Stimulated activated CD4-positive, alpha-beta T cell treated with anti-CD3 and anti-CD28 coated beads, TNF-alpha, amount 100 ng/mL, for 24 hours (primary cell): ENCODE measurements at regions not wholly inside any gene's neighbourhood (a gene's known extent, or its start where the extent isn't known, plus 50 kb on each side); places are given as distances from the start of the nearest gene placed in this dataset.
"Not testable (repeated sequence)": the region's sequence is repeated elsewhere in the genome, so short reads cannot be mapped to it uniquely, and the experiment has no call there.

Experiments used
- DNase-seq, 3 experiments: peaks; one replicate each; pipeline ENCODE4 v3.0.0-alpha.2; 2020; ENCODE audit warnings: low read depth in 3 of 3

DNA sequence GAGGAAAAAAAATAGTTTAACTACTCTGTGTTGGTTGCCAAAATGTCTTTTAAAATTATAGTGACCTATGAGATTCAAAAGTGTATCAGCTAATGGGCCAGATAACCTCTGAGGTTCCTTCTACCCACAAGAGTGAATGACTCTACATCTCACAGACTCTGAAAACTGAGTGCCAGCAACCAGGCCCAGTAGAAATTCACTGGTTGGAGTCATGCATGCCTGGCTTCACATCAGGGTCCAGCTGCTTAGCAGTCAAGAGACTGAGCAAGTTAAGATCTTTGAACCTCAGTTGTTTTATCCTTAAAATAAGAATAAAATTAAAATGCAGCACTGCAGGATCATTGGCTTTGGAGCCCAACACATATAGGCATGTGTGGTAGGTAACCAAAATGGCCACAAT is 342.6 kb upstream of the NFIA start:
- no peak for DNase-seq

DNA sequence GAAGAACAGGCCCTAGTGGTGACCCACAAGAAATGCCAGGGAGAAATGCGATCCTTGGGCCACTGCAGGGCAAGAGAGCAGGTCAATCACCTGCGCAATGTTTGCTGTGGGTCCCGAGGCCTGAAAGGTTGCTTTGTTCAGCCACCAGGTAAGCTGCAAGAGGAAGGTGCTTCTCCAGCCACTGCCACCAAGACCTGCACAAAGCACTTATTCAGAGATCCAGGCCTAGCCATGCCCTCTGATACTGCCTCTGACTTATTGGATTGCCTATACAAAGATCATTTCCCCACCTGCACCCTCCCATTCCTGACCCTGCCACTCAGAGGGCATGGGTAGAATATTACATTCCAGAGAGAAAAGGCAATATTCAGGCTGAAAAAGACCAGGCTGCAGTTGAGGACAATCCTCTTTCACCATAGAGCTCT is 349.4 kb upstream of the NFIA start:
- no peak for DNase-seq

DNA sequence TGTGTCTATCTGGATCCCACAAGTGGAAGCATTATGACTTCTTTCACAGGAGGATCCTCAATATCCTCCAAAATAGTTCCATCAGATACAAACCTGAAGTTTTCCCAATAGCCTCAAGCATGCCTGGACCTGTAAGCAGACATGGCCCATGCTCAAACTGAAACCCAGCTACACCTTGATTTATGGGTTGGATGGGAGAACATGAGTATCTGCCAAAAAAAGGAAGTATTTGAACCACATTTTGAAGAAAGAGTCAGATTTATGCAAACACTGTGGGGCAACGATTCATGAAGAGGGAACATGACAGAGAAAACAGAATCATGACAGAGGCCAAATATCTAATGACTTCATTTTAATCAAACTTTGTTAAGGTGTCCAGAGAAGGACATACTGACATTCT is 351.0 kb upstream of the NFIA start:
- no peak for DNase-seq

- no peak for DNase-seq
Measured at GRCh38 chr1:60727552-60727951, 354.8 kb upstream of the NFIA start.

DNA sequence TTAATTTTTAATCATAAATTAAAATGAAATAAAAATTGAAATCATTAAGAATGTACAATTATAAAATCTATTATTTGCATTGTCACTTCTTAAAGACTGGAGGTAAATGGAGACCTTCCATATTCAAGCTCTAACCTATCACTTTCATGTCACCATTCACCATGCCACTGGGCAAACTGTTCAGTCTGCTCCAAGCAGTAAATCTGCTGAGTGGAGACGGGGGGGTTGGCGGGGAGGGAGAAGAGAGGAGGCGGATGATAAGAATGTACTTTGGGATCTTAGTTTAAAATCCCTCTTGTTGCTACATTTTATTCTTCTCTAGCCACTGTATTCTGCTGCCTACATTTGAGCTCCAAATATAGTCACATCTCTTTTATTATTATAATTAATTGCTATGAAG is 365.9 kb upstream of the NFIA start:
- DNase-seq, result no peak

DNA sequence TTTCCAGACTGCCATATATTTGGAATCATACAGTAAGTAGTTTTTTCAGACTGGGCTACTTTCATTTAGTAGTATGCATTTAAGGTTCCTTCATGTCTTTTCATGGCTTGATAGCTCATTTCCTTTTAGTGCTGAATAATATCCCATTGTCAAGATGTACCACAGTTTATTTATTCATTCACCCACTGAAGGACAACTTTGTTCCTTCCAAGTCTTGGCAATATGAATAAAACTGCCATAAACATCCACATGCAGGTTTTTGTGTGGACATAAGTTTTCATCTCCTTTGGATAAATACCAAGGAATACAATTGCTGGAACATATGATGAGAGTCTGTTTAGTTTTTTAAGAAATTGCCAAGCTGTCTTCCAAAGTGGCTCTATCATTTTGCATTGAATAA is 366.4 kb upstream of the NFIA start:
- no peak for DNase-seq

DNA sequence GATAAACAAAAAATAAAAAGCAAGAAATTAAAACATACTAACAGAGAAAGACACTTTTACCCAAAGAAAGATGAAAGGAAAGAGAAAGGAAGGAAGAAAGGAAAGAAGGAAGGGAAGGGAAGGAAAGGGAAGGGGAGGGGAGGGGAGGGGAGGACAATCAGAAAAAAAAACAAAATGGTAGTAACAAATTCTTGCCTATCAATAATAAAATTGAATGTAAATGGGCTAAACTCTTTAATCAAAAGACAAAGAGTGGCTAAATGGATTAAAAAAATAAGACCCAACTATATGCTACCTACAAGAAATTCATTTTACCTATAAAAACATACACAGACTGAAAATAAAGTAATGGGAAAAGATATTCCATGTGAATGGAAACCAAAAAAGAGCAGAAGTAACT is 372.9 kb upstream of the NFIA start:
- no peak for DNase-seq

DNA sequence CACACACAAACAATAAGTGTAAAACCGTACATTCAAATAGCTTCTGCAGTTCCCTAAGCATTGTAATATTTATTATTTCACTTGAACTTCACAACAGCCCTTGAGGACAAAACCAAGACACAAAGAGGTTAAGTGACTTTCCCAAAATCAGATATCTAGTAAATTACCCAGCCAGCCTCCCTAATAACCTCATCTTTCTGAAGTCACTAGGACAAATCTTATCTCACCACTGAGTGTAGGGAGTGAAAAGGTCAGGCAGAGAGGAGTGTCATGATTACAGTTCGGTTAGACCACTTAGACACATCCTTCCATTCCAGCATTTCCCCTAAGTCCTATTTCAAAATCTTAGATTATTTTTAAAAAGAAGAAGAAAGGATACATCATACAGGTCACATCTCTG is 377.3 kb upstream of the NFIA start:
- no peak for DNase-seq

DNA sequence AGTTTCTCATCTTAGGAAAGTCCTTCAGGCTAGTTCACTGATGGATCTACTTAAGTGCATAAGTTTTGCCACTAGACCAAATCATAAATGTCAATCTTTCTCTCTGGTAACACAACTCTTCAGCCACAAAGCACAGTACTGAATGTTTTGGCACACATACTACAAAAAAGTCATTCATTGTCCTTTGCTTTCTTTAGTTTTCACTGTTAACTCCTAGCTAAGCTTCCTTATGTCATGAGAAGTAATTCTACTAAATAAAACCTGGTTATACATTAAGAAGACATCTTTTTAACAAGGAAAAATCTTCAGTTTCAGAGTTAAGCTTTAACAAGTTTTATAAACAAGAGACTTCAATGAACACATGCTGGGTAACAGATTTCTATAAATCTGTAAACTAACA is 379.2 kb upstream of the NFIA start:
- no peak for DNase-seq

GRCh38 chr1:60699325-60699724 is 383.0 kb upstream of the NFIA start:
- no peak for DNase-seq

DNA sequence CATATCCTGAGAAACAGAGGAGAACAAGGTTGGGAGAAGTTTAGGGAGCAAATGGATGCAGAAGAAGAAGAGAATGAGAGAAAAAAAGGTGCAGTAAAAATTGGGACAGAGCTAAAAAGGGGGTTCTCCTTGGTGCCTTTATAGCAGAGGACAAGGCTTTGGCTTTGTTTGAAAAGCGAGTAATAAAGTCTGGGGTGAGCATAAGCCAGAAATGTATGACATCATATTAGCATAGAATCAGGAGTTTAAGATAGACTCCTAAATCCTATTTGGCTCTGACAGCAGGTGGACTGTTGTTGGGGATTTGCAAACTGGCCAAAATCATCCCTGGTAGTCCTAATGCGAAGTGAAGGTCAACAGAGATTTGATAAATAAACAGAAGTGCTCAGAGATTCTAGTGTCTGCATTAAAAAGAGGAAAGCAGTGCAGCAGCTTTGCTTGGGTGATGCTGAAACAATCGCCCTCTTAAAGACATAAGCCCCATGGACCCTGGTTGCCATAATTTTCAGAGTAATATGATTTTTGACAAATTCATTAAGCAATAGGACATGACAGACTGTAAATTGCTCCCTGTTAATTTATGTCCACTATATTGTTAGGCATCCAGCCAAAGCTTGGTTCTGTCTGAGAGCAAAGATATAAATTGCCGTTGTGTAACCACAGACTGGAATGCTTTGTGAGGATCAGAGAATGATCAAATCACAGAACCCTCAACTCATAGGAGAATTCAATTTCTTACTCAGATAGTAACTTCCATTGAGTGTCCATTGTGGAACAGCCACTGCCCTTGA is 385.0 kb upstream of the NFIA start:
- no peak for DNase-seq

GRCh38 chr1:60696512-60696911 is 385.8 kb upstream of the NFIA start:
- no peak for DNase-seq

GRCh38 chr1:60695716-60696171 is 386.6 kb upstream of the NFIA start:
- DNase-seq, result no peak

- DNase-seq, result no peak
Measured at GRCh38 chr1:60694980-60695379, 387.4 kb upstream of the NFIA start.

DNA sequence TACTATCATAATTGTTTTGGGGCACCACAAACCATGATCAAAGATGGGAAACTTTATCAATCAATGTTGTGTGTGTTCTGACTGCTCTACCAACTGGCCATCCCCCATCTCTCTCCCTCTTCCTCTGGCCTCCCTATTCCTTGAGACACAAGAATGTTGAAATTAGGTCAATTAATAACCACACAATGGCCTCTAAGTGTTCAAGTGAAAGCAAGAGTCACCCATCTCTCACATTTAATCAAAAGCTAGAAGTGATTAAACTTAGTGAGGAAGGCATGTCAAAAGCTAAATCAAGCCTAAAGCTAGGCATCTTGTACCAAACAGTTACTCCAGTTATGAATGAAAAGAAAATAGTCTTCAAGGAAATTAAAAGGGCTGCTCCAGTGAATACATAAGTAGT is 390.3 kb upstream of the NFIA start:
- DNase-seq, result no peak

DNA sequence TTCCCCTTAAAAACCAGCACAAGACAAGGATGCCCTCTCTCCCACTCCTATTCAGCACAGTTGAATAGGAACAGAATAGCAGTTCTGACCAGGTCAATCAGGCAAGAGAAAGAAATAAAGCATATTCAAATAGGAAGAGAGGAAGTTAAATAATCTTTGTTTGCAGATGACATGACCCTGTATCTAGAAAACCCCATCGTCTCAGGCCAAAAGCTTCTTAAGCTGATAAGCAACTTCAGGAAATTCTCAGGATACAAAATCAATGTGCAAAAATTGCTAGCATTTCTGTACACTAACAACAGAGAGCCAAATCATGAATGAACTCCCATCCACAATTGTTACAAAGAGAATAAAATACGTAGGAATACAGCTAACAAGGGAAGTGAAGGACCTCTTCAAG is 394.1 kb upstream of the NFIA start:
- not testable (repeated sequence) for DNase-seq

GRCh38 chr1:60681095-60681860 is 401.1 kb upstream of the NFIA start:
- DNase-seq, result no peak

- DNase-seq, result no peak
Measured at GRCh38 chr1:60679524-60680375, 402.6 kb upstream of the NFIA start.

DNA sequence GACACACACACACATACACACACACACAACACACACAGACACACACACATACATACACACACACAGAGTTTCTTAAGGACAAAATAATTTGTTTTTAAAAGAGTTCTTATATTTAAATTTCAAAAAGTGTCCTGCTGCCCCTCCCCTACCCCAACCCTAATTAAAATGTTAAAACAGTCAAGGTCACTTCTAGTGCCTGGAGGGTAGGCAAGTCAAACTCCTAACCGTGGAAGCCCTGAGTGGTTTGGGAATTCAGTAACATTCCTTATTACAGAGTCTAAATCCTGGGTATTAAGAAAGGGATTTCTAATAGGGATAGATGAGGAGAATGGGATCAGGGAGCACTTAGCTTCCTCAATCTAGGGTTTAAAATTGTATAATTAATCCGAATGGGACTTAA is 403.6 kb upstream of the NFIA start:
- DNase-seq, result no peak

DNA sequence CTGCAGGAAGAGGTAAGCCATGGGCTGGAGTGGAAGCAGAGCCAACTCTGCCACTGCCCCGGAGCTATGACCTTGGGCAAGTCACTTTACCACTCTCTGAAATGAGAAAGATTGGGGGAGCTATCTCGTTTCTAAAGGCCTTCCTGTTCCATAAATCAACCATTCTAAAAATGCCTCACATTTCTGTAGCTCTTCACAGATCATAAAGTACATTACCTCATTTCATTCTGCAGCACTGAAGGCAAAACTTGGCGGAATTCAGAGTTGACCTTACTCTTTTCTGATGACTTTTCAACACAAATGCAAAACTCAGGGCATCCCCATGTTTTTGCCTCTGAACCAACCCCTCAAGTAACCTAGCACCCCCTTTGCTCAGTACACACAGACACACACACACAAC is 404.0 kb upstream of the NFIA start:
- no peak for DNase-seq

DNA sequence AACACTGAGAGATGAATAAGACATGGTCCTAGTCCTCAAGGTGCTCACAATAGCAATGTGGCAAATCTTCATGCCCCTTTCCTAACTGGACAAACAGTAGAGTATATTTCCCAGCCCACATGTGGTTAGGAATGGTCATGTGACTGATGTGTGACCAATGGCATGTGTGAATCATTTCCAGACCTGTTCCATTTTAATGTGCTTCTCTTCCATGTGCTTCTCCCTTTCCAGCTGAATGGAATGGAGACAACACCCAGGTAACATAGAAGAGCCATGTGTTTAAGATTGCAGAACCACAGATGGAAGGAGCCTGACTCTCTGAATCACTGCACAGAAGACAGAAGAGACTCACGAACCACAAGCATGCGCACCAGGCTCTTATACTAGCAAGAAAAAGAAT is 409.9 kb upstream of the NFIA start:
- no peak for DNase-seq

DNA sequence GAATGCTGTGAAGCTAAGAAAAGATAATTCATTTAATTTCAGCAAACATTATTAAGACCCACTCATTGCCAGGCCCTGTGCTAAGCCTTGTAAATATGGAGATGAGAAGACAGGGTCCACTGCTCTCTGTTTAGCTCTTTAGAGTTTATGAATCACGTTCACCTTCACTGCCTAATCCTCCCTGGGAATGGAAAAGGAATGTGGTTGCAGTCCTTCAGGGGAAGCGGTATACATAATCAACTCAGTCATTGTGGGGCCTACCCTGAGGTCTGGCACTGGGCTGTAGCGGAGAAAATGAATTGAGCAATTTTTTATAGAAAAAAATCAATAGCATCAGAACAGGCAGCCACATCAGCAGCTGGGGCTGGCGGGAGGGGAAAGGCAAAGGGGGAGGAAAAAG is 412.1 kb upstream of the NFIA start:
- no peak for DNase-seq
